OCI-LY7 (cell line): ENCODE measurements at regions not wholly inside any gene's neighbourhood (a gene's known extent, or its start where the extent isn't known, plus 50 kb on each side); places are given as distances from the start of the nearest gene placed in this dataset.

Experiments used
- BruUV-seq: library from RNA; stranded (reverse); fragments of 400-500 nt; replicated peaks from 2 replicates; lab custom pipeline; 2021; lab: Mats Ljungman, UMichigan
- CTCF ChIA-PET: fragments of 300-600 bp; sonication (Branson Sonifier 250); formaldehyde crosslinking; loops from one replicate; lab custom pipeline; 2022; ENCODE audit warnings: antibody characterized with exemption; ENCODE audit not compliant: unreplicated experiment; lab: Charles Lee
- POLR2A ChIA-PET: fragments of 300-600 bp; sonication (Branson Sonifier 250); formaldehyde crosslinking; loops from one replicate; lab custom pipeline; 2022; ENCODE audit warnings: antibody characterized with exemption; lab: Charles Lee
- DNase-seq: peaks from one replicate; pipeline ENCODE4 v3.0.0-alpha.2; 2015; ENCODE audit warnings: low spot score
- H2AFZ ChIP-seq: fragments of 200-600 bp; sonication (generic), shearing (Covaris generic); 2 replicates; pipeline ENCODE4 v1.6.1; 2014; ENCODE audit warnings: mild to moderate bottlenecking, antibody characterized with exemption, low read length, moderate library complexity
- H3K27ac ChIP-seq: fragments of 200-600 bp; sonication (generic); 2 replicates; pipeline ENCODE4 v1.5.1; 2014; ENCODE audit warnings: mixed run types, low read depth, mild to moderate bottlenecking, moderate library complexity, low read length, inconsistent platforms; ENCODE audit not compliant: poor library complexity, severe bottlenecking
- H3K36me3 ChIP-seq: fragments of 200-600 bp; sonication (generic); 2 replicates; pipeline ENCODE4 v1.6.1; 2014; ENCODE audit warnings: mild to moderate bottlenecking, antibody characterized with exemption, low read length, moderate library complexity, mixed read lengths; ENCODE audit not compliant: insufficient read depth
- H3K4me1 ChIP-seq: fragments of 200-600 bp; sonication (generic); 2 replicates; pipeline ENCODE4 v1.5.1; 2014; ENCODE audit warnings: mild to moderate bottlenecking, low read length; ENCODE audit not compliant: insufficient read depth, poor library complexity, severe bottlenecking
- H3K4me2 ChIP-seq: fragments of 200-600 bp; sonication (generic); 2 replicates; pipeline ENCODE4 v1.6.1; 2014; ENCODE audit warnings: mild to moderate bottlenecking, low read length
- H3K4me3 ChIP-seq: fragments of 200-600 bp; sonication (generic); 2 replicates; pipeline ENCODE4 v1.5.1; 2014; ENCODE audit warnings: mild to moderate bottlenecking, low read depth, low read length; ENCODE audit not compliant: poor library complexity, severe bottlenecking
- H3K79me2 ChIP-seq: fragments of 200-600 bp; sonication (generic); 2 replicates; pipeline ENCODE4 v1.6.1; 2016; ENCODE audit warnings: low read depth, mild to moderate bottlenecking, low read length, moderate library complexity, mixed read lengths; ENCODE audit not compliant: insufficient read depth
- H3K9me2 ChIP-seq: fragments of 200-600 bp; sonication (generic); 2 replicates; pipeline ENCODE4 v1.6.1; 2016; ENCODE audit warnings: mild to moderate bottlenecking, low read length, mixed read lengths; ENCODE audit not compliant: insufficient read depth
- H3K9me3 ChIP-seq: fragments of 200-600 bp; sonication (generic); 2 replicates; pipeline ENCODE4 v1.6.1; 2014; ENCODE audit warnings: mild to moderate bottlenecking, mixed run types, low read length, mixed read lengths
- H4K20me1 ChIP-seq: fragments of 200-600 bp; sonication (generic); 2 replicates; pipeline ENCODE4 v1.6.1; 2014; ENCODE audit warnings: mild to moderate bottlenecking, antibody characterized with exemption, low read length, moderate library complexity, mixed read lengths; ENCODE audit not compliant: insufficient read depth
- CTCF ChIP-seq: fragments of 200-600 bp; sonication (generic); conservative IDR thresholded peaks from 2 replicates; pipeline ENCODE4 v1.5.1; 2014; ENCODE audit warnings: mild to moderate bottlenecking, antibody characterized with exemption, low read length, moderate library complexity, mixed read lengths
- EZH2phosphoT487 ChIP-seq: fragments of 200-600 bp; sonication (generic); IDR thresholded peaks from 2 replicates; pipeline ENCODE4 v1.6.1; 2018; ENCODE audit warnings: low read depth, borderline replicate concordance, mild to moderate bottlenecking, mixed run types, antibody characterized with exemption, low read length, moderate library complexity, mixed read lengths
- intact Hi-C: fragments of 100-400 bp; cut with micrococcal nuclease; formaldehyde crosslinking; loops from one replicate; pipeline ENCODE4 v1.10.0; 2022; ENCODE audit not compliant: unreplicated experiment

- TF ChIP-seq EZH2phosphoT487: no peak
- peak; percentile 30; the same call in 1 of the 2 replicates for TF ChIP-seq CTCF
- H3K36me3 ChIP-seq: no peaks in the 10 kb centered on the region
- no peak overlapping the region for H3K4me3 ChIP-seq
- H3K9me2 ChIP-seq: no peaks in the 10 kb centered on the region
- H4K20me1 ChIP-seq: no peaks in the 10 kb centered on the region
- ChIA-PET CTCF (interaction anchor here (0.6 kb wide), 1 partner anchor 1656 kb away, joined by 3 read pairs; no protein-coding TSS in a partner anchor), POLR2A (interaction anchor here (1.2 kb wide), 1 partner anchor 9 kb away, joined by 3 read pairs; no protein-coding TSS in a partner anchor)
- H3K4me1 ChIP-seq: no peaks in the 10 kb centered on the region
- no peak overlapping the region for H3K4me2 ChIP-seq
- intact Hi-C loops: no loop called here
- no peaks in the 10 kb centered on the region for H3K79me2 ChIP-seq
- no peak overlapping the region for H2AFZ ChIP-seq
- no peaks in the 10 kb centered on the region for H3K9me3 ChIP-seq
- DNase-seq: peak; percentile 3
- no peak overlapping the region for H3K27ac ChIP-seq
- BruUV-seq: no TSS peak
Measured at GRCh38 chr13:87999788-88000187, 328.6 kb downstream of the SLITRK5 start.

GRCh38 chr13:88000239-88000638 lies 329.1 kb downstream of the SLITRK5 start:
- H3K9me2 ChIP-seq: no peaks in the 10 kb centered on the region
- H4K20me1 ChIP-seq: no peaks in the 10 kb centered on the region
- BruUV-seq: no TSS peak
- H3K79me2 ChIP-seq: no peaks in the 10 kb centered on the region
- H3K4me1 ChIP-seq: no peaks in the 10 kb centered on the region
- TF ChIP-seq EZH2phosphoT487 (no peak), CTCF (peak; percentile 11; the same call in 1 of the 2 replicates)
- peak; percentile 3 for DNase-seq
- no peak overlapping the region for H3K4me2 ChIP-seq
- H3K36me3 ChIP-seq: no peaks in the 10 kb centered on the region
- H2AFZ ChIP-seq: no peak overlapping the region
- POLR2A ChIA-PET: interaction anchor here (1.2 kb wide), 1 partner anchor 9 kb away, joined by 3 read pairs; no protein-coding TSS in a partner anchor
- H3K4me3 ChIP-seq: no peak overlapping the region
- intact Hi-C loops: no loop called here
- H3K9me3 ChIP-seq: no peaks in the 10 kb centered on the region
- H3K27ac ChIP-seq: no peak overlapping the region
- CTCF ChIA-PET: interaction anchor here (0.6 kb wide), 1 partner anchor 1656 kb away, joined by 3 read pairs; no protein-coding TSS in a partner anchor

- Histone ChIP-seq H3K79me2 (no peaks in the 10 kb centered on the region), H3K9me3 (no peaks in the 10 kb centered on the region), H3K4me1 (no peaks in the 10 kb centered on the region), H4K20me1 (no peaks in the 10 kb centered on the region), H3K36me3 (no peaks in the 10 kb centered on the region), H3K4me2 (no peak overlapping the region), H3K4me3 (no peak overlapping the region), H3K27ac (no peak overlapping the region), H3K9me2 (no peaks in the 10 kb centered on the region), H2AFZ (no peak overlapping the region)
- POLR2A ChIA-PET: no interaction called here
- CTCF ChIA-PET: no interaction called here
- no peak for DNase-seq
- intact Hi-C loops: no loop called here
- TF ChIP-seq EZH2phosphoT487 (no peak), CTCF (no peak)
- no TSS peak for BruUV-seq
Measured at GRCh38 chr13:88000787-88001186, 329.6 kb downstream of the SLITRK5 start.
